Activated naive CD4-positive, alpha-beta T cell treated with Interleukin-2 at 50 U/mL for 16 hours (primary cell): ENCODE measurements at regions not wholly inside any gene's neighbourhood (a gene's known extent, or its start where the extent isn't known, plus 50 kb on each side); places are given as distances from the start of the nearest gene placed in this dataset.
"Not testable (repeated sequence)": the region's sequence is repeated elsewhere in the genome, so short reads cannot be mapped to it uniquely, and the experiment has no call there.

Experiments
- DNase-seq: peaks from one replicate; pipeline ENCODE4 v3.0.0-alpha.2; 2020

GRCh38 chr21:28035692-28036091, 957.0 kb downstream of the LTN1 start:
- not testable (repeated sequence) for DNase-seq

- not testable (repeated sequence) for DNase-seq
These were observed 957.8 kb downstream of the LTN1 start for GRCh38 chr21:28034916-28035315.

GRCh38 chr21:28034334-28034733, 958.3 kb downstream of the LTN1 start:
- not testable (repeated sequence) for DNase-seq

- DNase-seq: not testable (repeated sequence)
These were observed 960.0 kb downstream of the LTN1 start for GRCh38 chr21:28032652-28033051.

- not testable (repeated sequence) for DNase-seq
These were observed 961.6 kb downstream of the LTN1 start for GRCh38 chr21:28031066-28031465.

- DNase-seq: no peak
These were observed 967.6 kb downstream of the LTN1 start for GRCh38 chr21:28025111-28025510.

- DNase-seq: no peak
These were observed 973.7 kb downstream of the LTN1 start for GRCh38 chr21:28018741-28019669.

- no peak for DNase-seq
These were observed 974.5 kb downstream of the LTN1 start for GRCh38 chr21:28018213-28018612.

- no peak for DNase-seq
These were observed 976.1 kb downstream of the LTN1 start for GRCh38 chr21:28016571-28016970.

- DNase-seq: not testable (repeated sequence)
These were observed 979.6 kb downstream of the LTN1 start for GRCh38 chr21:28013123-28013522.

- DNase-seq: not testable (repeated sequence)
These were observed 980.7 kb downstream of the LTN1 start for GRCh38 chr21:28011970-28012369.

- DNase-seq: not testable (repeated sequence)
These were observed 984.4 kb downstream of the LTN1 start for GRCh38 chr21:28008245-28008644.

GRCh38 chr21:28003627-28004026, 989.0 kb downstream of the LTN1 start:
- DNase-seq: not testable (repeated sequence)

- not testable (repeated sequence) for DNase-seq
These were observed 995.8 kb downstream of the LTN1 start for GRCh38 chr21:27996906-27997305.

GRCh38 chr21:27984663-27985325, 1007.9 kb downstream of the LTN1 start:
- not testable (repeated sequence) for DNase-seq

- not testable (repeated sequence) for DNase-seq
These were observed 1012.6 kb upstream of the ADAMTS5 start for GRCh38 chr21:27979446-27979845.

GRCh38 chr21:27975514-27975913, 1008.6 kb upstream of the ADAMTS5 start:
- no peak for DNase-seq

- DNase-seq: not testable (repeated sequence)
These were observed 1007.3 kb upstream of the ADAMTS5 start for GRCh38 chr21:27974152-27974551.

- not testable (repeated sequence) for DNase-seq
These were observed 1001.4 kb upstream of the ADAMTS5 start for GRCh38 chr21:27968240-27968639.

- DNase-seq: no peak
These were observed 987.8 kb upstream of the ADAMTS5 start for GRCh38 chr21:27954543-27955165.

- DNase-seq: no peak
These were observed 986.6 kb upstream of the ADAMTS5 start for GRCh38 chr21:27953340-27954045.

- not testable (repeated sequence) for DNase-seq
These were observed 982.2 kb upstream of the ADAMTS5 start for GRCh38 chr21:27949093-27949492.
